Stimulated activated CD8-positive, alpha-beta memory T cell treated with anti-CD3 and anti-CD28 coated beads, Interleukin-15, amount 100 ng/mL, for 24 hours (primary cell): ENCODE measurements at regions not wholly inside any gene's neighbourhood (a gene's known extent, or its start where the extent isn't known, plus 50 kb on each side); places are given as distances from the start of the nearest gene placed in this dataset.

Source experiments
- DNase-seq: peaks from one replicate; pipeline ENCODE4 v3.0.0-alpha.2; 2020; ENCODE audit warnings: low read depth

- DNase-seq, result no peak
Observed at GRCh38 chr5:74122175-74122574, 496.2 kb downstream of the ARHGEF28 start.

GRCh38 chr5:74120585-74120984, 494.6 kb downstream of the ARHGEF28 start:
- DNase-seq, result no peak

- DNase-seq, result no peak
Observed at GRCh38 chr5:74118071-74118470, 492.1 kb downstream of the ARHGEF28 start.

DNA sequence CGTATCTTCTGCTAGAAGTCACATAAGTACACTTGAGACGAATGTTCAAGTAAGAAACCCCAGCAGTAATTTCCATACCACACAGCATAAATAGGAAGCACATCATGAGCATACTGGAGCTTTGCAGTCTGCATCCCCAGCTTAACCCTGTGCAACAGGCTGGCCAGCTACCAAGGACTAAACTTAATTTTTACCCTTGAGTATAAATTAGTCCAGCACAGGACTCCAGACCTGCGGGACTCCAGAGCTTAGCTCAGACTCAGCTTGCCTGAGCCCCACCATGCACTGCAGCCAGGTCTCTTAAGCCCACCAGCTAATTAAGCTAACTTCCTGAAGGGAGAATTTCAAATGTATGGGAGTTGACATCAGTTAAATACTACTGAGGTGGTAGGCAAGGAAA, 491.0 kb downstream of the ARHGEF28 start:
- DNase-seq, result no peak

DNA sequence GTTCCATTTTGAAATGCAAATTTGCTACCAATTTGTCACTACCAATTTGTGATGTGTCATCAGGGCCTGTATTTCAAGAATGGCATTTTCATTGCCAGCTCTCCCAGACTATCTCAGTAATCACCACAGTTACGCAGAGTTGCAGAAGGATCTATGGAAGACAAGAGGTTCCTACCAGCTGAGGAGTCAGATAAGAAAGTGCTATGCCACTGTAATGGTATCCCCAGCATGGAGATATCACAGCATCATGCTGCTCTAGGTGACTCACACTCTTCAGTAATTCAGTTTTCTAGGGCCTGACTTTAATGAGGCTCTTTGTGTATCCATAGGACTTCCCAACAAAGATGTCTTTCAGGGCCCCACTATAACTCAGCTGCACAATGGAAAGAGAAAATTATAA, 490.3 kb downstream of the ARHGEF28 start:
- DNase-seq, result no peak

- DNase-seq, result no peak
Observed at GRCh38 chr5:74113927-74114326, 487.9 kb downstream of the ARHGEF28 start.

GRCh38 chr5:74113196-74113540, 487.2 kb downstream of the ARHGEF28 start:
- no peak for DNase-seq

GRCh38 chr5:74112372-74113195, 486.6 kb downstream of the ARHGEF28 start:
- no peak for DNase-seq

DNA sequence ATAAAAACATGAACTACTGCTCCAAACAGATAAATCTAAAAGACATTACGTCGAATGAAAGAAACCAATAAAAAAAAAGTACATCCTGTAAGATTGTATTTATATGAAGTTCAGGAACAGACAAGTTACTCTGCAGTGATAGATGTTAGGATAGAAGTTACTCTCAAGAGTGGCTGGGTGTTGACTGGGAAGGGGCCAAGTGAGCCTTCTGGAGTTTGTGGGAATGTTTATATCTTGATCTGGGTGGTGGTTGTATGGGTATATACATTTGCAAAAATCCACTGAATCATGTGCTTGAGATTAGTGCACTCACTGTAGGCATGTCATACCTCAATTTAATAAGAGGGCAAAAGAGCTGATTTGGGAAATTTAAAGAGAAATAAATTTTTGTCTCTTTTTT, 485.8 kb downstream of the ARHGEF28 start:
- no peak for DNase-seq

DNA sequence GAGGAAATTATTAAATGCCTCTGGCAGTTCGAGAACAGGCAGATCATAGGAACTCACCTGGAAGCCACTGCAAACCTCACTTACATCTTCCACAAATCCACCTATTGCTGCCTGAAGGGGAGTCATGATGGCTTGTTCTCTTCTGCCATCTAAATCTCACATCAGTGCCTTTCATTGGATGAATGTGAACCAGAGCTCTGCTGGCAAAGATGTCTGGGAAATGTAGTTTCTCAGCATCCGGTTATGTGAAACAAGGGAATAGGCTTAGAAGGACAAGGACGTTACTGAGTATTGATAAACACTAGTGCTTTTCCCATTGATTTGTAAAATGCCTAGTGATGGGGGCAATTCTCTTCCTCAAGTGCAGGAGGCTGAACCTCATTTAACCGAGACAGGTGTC, 483.3 kb downstream of the ARHGEF28 start:
- DNase-seq, result no peak

DNA sequence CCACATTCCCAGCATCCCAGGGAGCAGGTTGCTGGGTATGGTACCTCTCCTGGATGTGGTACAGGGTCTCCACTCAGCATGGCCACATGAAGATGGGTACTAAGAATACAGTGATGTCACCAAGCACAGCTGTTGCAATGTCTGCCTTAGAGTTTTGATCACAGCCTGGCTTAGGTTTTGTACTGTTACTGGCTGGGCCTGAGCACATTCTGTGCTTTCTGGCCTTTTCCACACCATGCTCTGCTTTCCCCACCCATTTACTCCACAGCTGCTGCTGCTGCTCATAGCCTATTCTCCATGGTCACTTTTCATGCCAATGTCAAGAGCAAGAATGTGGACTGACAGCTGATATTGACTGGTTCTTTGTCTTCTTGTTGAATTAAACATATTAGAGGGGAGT, 481.9 kb downstream of the ARHGEF28 start:
- no peak for DNase-seq

DNA sequence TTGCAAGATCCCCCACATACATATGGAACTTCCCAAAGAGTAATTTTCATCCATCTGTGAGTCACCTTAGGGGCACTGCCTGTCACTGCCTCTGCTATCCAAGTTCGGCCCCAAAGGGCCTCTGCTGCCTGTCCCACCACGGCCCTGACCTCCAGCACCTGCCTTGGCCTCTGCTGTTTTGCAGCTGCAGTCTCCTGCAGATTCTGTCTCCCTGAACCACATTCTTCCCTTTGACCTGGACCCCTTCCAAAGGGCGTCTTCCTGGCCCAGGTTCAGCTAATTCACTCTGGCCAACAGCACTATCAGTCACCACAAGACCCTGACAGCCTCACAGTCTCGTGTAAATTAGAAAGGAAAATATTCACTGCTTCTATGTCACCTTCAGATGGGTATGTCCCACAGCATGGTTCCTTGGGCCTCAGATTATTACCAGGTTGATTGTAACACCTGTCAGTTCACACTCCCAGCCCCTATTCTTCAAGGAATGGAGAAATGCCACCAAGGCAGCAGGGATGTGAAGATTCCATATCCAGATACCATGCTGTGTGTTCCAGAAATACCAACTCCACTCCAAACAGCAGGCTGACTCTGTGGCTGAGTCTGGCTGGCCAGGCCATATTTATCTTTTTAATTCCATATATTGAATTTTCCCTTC, 479.3 kb downstream of the ARHGEF28 start:
- DNase-seq, result no peak

DNA sequence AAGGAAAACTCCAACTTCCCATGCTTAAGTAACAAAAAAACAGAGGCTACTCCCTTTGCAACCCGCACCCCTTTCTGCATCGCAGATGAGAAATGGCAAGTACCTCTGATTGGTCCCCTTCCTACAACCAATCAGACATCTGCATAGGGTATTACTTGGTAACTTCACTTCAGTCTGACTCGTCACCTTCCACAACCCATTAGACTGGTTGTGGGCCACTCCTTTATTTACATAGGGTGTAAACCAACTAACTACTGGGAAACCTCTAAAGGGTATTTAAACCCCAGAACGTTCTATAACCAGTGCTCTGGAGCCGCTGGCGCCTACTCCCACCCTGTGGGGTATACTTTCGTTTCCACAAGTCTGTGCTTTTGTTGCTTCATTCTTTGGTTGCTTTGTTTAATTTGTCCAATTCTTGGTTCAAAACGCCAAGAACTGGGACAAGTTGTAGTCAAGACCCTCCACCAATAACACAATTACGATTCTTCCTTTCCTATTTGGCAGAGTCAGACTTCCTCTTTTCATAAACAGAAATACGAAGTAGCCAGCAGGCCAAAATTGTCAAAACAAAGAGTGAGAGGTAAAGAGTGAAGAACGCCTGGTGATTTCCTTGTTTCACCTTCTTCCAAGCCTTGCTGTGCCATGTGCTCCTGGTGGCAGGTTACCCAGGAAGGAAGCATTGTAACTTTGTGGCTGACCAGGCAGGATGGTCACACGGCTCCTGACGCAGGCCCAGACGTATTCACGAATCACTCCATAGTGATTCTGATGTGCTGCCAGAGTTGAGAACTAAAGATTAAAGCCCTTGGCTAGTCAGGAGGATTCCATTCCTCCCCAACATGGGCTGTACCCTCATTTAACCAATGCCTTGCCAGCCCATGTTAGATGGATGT, 477.4 kb downstream of the ARHGEF28 start:
- no peak for DNase-seq

GRCh38 chr5:74100268-74100665, 474.3 kb downstream of the ARHGEF28 start:
- no peak for DNase-seq

DNA sequence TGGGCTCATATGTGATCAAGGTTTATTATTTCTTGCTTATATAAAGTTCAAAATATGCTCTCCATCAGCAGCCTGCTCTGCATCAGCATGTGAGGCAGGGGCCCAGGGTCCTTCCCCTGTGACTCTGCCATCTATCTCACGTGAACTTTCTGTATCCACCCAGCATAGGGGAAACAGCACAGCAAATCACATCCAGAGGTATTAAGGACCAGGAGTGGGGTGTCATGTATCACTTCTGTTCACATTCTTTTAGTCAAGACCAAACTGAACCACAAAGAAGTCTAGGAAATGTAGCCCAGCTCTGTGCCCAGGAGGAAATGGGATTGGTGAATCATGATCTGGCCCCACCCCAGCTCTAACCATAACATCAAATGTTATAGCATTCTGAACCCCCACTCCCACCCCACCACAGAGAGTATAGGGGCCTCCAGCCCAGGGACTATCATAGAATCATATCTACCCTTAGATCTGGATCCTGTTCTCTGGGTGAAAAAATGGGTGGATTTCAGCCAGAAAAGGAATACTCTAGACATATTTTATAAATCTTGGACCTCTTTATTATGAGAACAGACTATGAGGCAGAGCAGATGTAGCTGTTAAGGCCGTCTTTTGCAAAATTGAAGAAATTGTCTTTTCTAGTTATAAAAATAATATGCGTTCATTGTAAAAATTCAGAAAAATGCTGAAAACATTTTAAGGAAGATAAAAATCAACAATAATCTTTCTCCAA, 473.7 kb downstream of the ARHGEF28 start:
- DNase-seq, result no peak

DNA sequence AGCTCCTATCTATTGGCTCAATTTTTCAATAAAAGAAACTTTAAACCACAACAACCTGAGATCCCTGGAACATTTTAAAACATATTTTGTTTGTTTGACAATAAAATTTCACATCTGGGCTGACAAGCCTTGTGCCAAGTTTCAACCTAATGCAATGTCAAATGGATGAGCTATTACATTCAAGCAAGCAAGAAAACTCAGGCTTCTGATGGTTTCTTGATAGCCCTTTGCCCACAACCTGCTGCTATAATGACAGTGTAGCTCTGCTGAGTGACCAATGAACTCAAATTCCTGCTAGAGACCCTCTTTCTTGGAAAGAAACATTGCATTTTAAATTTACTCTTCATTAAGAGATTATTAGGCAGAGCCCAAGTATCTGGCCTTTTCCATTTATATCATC, 472.9 kb downstream of the ARHGEF28 start:
- no peak for DNase-seq

DNA sequence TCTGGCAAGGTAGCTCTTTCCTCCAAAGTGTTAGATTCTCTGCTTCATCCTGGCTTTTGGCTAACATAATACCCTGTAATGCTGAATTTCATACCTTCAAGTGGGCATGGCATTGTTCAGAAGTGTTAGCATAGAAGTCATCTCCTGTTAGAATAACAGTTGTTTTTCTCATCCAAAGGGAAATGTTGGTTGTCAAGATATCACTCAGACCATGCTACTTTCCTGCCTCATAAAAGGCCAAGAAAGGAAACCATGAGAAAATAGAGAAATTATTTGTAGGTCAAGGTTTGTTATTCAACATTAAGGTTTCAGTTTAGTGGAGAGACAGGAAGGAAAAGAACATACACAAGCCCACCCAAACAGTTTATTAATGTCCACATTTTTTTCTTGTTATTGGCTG, 472.5 kb downstream of the ARHGEF28 start:
- DNase-seq, result no peak

DNA sequence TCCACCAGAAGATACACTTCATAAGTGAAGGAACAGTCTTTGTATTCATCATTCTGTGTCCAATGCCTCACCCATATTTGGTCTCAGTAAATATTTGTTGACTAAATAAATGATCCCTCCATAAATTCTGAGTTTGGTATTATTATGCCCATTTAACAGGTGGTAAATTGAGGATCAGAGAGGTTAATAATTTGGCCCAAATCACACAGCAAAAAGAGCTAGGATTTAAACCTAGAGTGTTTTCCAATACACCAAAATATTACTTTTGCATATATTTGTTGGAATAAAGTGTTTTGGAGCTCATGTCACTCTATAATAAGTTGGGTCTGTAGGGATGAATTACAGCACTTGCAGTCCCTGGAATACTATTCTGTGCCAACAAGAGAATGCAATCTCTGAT, 470.3 kb downstream of the ARHGEF28 start:
- DNase-seq, result no peak

DNA sequence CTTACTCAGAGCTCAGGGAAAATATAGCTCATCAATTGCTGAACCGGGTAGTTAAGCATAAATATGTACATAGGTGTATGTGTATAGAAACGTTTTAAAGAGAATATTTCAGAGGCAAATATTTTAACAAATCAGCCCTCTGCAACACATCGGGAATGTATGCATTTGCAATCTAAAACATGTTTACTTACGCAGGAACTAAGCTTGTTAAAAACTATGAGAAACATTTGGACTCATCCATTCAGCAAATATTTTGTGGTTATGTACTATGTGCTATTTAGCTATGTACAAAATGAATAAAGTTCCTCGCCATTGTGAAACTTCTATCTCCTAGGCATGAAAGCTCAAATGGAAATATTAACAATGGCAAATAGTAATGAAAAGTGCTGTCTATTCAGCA, 469.9 kb downstream of the ARHGEF28 start:
- DNase-seq, result no peak

GRCh38 chr5:74094782-74095108, 468.7 kb downstream of the ARHGEF28 start:
- no peak for DNase-seq

DNA sequence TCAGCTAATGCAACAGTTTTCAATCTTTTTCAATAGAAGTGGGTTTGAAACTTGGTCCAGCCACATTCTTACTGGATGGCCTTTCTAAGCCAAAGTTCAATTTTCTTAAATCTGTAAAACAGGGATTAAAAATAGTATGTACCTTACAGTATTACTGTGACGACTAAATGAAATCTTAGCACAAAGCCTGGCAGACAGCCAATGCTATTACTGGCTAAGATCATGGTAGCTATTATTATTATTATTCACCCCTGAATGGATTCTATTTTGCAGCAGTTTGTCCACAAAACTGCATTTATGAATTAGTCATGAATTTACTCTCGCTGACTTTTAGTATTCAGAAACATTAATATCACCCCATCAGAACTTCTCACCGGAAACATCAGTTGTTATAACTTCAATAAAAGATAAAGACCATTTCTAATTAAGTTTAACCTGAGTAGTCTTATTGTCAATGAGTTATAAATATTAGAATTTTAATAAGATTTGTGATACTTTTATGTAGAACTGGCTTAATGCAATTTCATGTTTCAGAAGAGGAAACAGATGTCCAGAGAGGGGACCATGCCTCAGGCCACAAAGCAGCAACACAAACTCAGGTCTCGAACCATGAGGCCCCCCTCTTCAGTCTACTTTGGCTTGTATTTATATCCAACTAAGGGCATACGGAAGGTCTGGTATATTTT, 468.2 kb downstream of the ARHGEF28 start:
- DNase-seq, result no peak

GRCh38 chr5:74093561-74093960, 467.6 kb downstream of the ARHGEF28 start:
- no peak for DNase-seq
